HFFc6 (cell line): ENCODE measurements at regions not wholly inside any gene's neighbourhood (a gene's known extent, or its start where the extent isn't known, plus 50 kb on each side); places are given as distances from the start of the nearest gene placed in this dataset.

Experiments used
- DNase-seq: peaks from one replicate; pipeline ENCODE4 v3.0.0-alpha.2; 2018
- H3K27ac Mint-ChIP-seq: 2 replicates; pipeline ENCODE4 v1.8.0; 2020; ENCODE audit warnings: mild to moderate bottlenecking, mixed read lengths
- H3K27me3 Mint-ChIP-seq: 2 replicates; pipeline ENCODE4 v1.8.0; 2021; ENCODE audit warnings: mild to moderate bottlenecking, moderate library complexity, mixed read lengths; ENCODE audit not compliant: insufficient read depth
- H3K36me3 Mint-ChIP-seq: 2 replicates; pipeline ENCODE4 v1.8.0; 2021; ENCODE audit warnings: low read depth, mixed read lengths
- H3K4me1 Mint-ChIP-seq: 2 replicates; pipeline ENCODE4 v1.8.0; 2020; ENCODE audit warnings: low read depth, mixed read lengths
- H3K4me3 Mint-ChIP-seq: 2 replicates; pipeline ENCODE4 v1.8.0; 2020; ENCODE audit warnings: mild to moderate bottlenecking, moderate library complexity, mixed read lengths
- H3K9me3 Mint-ChIP-seq: 2 replicates; pipeline ENCODE4 v1.8.0; 2020; ENCODE audit warnings: mild to moderate bottlenecking, mixed read lengths
- CTCF ChIP-seq: fragments of 200-600 bp; sonication (generic); IDR thresholded peaks from 2 replicates; pipeline ENCODE4 v1.5.0; 2021; ENCODE audit warnings: antibody characterized with exemption, mild to moderate bottlenecking

- Mint-ChIP-seq H3K4me3 (peak overlapping the region; percentile 58), H3K27ac (peak overlapping the region; percentile 78), H3K4me1 (peaks cover 81% of the 10 kb centered on the region), H3K9me3 (no peaks in the 10 kb centered on the region), H3K36me3 (no peaks in the 10 kb centered on the region), H3K27me3 (no peaks in the 10 kb centered on the region; the same call in 1 of the 2 replicates)
- no peak for TF ChIP-seq CTCF
- peak; percentile 61 for DNase-seq
Measured at GRCh38 chr10:44756216-44756615, 154.9 kb upstream of the TMEM72 start.

DNA sequence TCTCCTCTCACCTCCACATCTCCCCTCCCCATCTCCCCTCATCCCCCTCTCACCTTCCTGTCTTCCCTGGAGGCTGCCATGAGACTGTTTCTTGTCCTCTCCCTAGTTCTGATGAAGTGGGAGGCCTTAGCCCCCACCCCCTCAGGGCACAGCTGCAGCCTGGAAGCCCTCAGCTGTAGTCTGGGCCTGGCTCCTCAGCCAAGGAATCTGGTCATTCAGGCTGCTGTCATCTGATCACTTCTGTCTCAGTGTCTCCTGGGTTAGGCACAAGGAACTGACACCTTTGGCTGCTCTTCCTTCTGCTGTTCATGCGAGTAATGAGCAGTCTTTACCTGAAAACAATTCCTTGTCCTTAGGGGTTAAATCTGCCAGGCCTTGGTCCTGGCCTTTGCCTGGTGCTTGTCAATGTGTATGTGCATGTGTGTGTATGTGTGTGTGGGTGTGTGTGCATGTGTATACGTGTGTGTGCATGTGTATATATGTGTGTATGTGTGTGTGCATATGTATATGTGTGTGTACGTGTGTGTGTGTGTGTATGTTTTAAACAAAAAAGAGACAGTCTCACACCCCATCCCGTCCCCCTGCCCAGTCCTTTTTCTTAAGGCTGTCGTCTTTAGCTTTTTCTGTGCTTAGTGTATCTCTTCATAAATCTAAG, 153.5 kb upstream of the TMEM72 start:
- Mint-ChIP-seq H3K27ac (no peak overlapping the region; the same call in 1 of the 2 replicates), H3K36me3 (no peaks in the 10 kb centered on the region), H3K4me1 (peaks cover 75% of the 10 kb centered on the region), H3K9me3 (no peaks in the 10 kb centered on the region), H3K4me3 (no peak overlapping the region), H3K27me3 (no peaks in the 10 kb centered on the region; the same call in 1 of the 2 replicates)
- DNase-seq: no peak
- no peak for TF ChIP-seq CTCF

- no peak for DNase-seq
- Mint-ChIP-seq H3K27ac (no peak overlapping the region), H3K4me1 (peaks cover 61% of the 10 kb centered on the region), H3K4me3 (no peak overlapping the region), H3K9me3 (no peaks in the 10 kb centered on the region), H3K36me3 (no peaks in the 10 kb centered on the region), H3K27me3 (no peaks in the 10 kb centered on the region)
- TF ChIP-seq CTCF: no peak
Measured at GRCh38 chr10:44759122-44759521, 152.0 kb upstream of the TMEM72 start.

DNA sequence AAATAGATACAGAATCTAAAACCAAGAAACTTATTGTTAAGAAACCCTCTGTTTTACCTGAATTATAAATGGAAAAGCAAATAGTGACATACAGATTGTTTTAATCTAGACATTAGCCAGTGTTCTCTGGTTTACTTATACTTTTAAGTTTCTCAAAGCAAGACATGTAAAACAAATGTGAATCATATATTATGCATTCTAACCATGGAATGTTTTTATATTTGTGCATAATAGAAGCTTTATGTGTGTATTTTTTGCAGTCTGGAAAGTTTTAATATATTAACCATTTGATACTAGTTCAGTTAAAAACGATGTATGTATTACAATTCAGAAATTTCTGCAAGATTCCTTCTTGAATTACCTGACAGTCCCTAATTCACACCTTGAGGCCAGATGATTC, 150.6 kb upstream of the TMEM72 start:
- H3K4me3 Mint-ChIP-seq: no peak overlapping the region
- H3K36me3 Mint-ChIP-seq: no peaks in the 10 kb centered on the region
- H3K27me3 Mint-ChIP-seq: 0 out of 2 replicates have a peak, but pooled peaks cover under 1% of the 10 kb centered on the region
- DNase-seq: no peak
- TF ChIP-seq CTCF: no peak
- peaks cover 58% of the 10 kb centered on the region for H3K4me1 Mint-ChIP-seq
- no peaks in the 10 kb centered on the region for H3K9me3 Mint-ChIP-seq
- H3K27ac Mint-ChIP-seq: no peak overlapping the region

GRCh38 chr10:44761076-44761475, 150.1 kb upstream of the TMEM72 start:
- TF ChIP-seq CTCF: no peak
- Mint-ChIP-seq H3K9me3 (no peaks in the 10 kb centered on the region), H3K4me3 (no peak overlapping the region), H3K4me1 (peaks cover 53% of the 10 kb centered on the region), H3K27ac (peak overlapping the region; percentile 57; the same call in 1 of the 2 replicates), H3K36me3 (no peaks in the 10 kb centered on the region), H3K27me3 (peaks cover 3% of the 10 kb centered on the region)
- DNase-seq: peak; percentile 74
